Hypothalamus (tissue), 51 donors: ENCODE measurements at regions not wholly inside any gene's neighbourhood (a gene's known extent, or its start where the extent isn't known, plus 50 kb on each side); places are given as distances from the start of the nearest gene placed in this dataset.

Experiments used
- DNase-seq, 51 donors: peaks; one replicate each; lab custom pipeline; 2025; lab: John Stamatoyannopoulos, UW

GRCh38 chr6:12648171-12648570 is 68.4 kb upstream of the PHACTR1 start:
- no peak for DNase-seq

GRCh38 chr6:12649325-12649724 is 67.2 kb upstream of the PHACTR1 start:
- DNase-seq: no peak

- DNase-seq: peak in 1 of 51 donors; percentile 45
Observed at GRCh38 chr6:12653486-12653885, 63.1 kb upstream of the PHACTR1 start.

- DNase-seq: no peak
Observed at GRCh38 chr6:12654107-12654506, 62.5 kb upstream of the PHACTR1 start.

- DNase-seq: no peak
Observed at GRCh38 chr6:12654514-12654913, 62.1 kb upstream of the PHACTR1 start.

- DNase-seq: no peak
Observed at GRCh38 chr6:12656906-12657305, 59.7 kb upstream of the PHACTR1 start.

GRCh38 chr6:12657884-12658283 is 58.7 kb upstream of the PHACTR1 start:
- no peak for DNase-seq

GRCh38 chr6:12661432-12662089 is 55.0 kb upstream of the PHACTR1 start:
- no peak for DNase-seq
